ENCODE measurements at regions not wholly inside any gene's neighbourhood (a gene's known extent, or its start where the extent isn't known, plus 50 kb on each side); places are given as distances from the start of the nearest gene placed in this dataset.

- H3K9me3 ChIP-seq, result no peaks in the 10 kb centered on the region
- intact Hi-C loops (cut with DNase I, micrococcal nuclease), result no loop called here
- no peak for DNase-seq
- ATAC-seq, result no peak
- no peaks in the 10 kb centered on the region for H3K36me3 ChIP-seq (ENCODE audit: low read depth)
- no peak overlapping the region for H3K4me3 ChIP-seq
- no peak for TF ChIP-seq CTCF (IDR thresholded peaks at IDR 0.05)
- no peaks in the 10 kb centered on the region for H3K4me1 ChIP-seq (ENCODE audit: low read depth)
Measured at GRCh38 chr5:73338256-73339050, 110.1 kb downstream of the FOXD1 start.

GRCh38 chr5:73337586-73338255 is 110.9 kb downstream of the FOXD1 start:
- intact Hi-C loops (cut with DNase I, micrococcal nuclease), result no loop called here
- Histone ChIP-seq H3K4me3 (no peak overlapping the region), H3K36me3 (ENCODE audit: low read depth) (no peaks in the 10 kb centered on the region), H3K9me3 (no peaks in the 10 kb centered on the region), H3K4me1 (ENCODE audit: low read depth) (no peaks in the 10 kb centered on the region)
- no peak for ATAC-seq
- TF ChIP-seq CTCF (IDR thresholded peaks at IDR 0.05), result no peak
- DNase-seq, result no peak

- ATAC-seq (no peak), DNase-seq (no peak)
- no peaks in the 10 kb centered on the region for H3K4me1 ChIP-seq (ENCODE audit: low read depth)
- no peaks in the 10 kb centered on the region for H3K9me3 ChIP-seq
- H3K36me3 ChIP-seq (ENCODE audit: low read depth), result no peaks in the 10 kb centered on the region
- H3K4me3 ChIP-seq, result no peak overlapping the region
- no peak for TF ChIP-seq CTCF (IDR thresholded peaks at IDR 0.05)
- intact Hi-C loops (cut with DNase I, micrococcal nuclease), result no loop called here
Measured at GRCh38 chr5:73336366-73336765, 112.2 kb downstream of the FOXD1 start.

DNA sequence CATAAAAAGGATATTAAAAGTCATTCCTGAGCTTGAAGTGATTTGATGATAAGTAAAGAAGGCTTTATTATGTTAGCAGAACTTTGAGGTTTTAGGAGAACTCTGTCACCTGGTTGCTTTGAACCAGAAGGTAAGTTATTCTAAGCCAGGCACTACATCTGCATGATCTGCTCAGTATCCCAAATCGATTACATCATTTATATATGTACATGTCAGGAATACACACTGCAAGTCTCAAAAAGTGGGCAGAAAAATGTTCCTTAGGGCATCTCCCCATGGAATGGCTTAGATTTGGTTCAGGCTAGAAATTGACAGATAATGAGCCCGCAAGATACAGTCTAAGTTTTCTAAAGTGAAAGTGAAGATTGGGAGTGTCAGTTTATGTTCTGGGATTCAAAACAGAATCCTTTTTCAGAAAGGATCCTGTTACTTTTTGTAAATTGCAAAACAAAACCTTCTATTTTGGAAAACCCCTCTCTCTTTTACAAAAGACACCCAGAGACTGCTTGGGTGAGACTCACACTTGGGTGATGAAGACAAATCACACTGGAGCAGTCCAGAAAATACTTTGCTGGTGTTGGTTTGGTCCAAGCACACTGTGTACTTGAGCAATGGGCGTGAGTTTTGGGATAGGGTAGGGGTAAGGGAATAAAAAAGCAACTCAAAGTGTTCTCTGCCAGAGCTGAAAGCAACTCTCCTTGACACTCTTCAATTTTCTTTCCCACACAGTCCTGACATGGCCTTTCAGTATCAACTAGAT is 114.5 kb downstream of the FOXD1 start:
- no peak for ATAC-seq

DNA sequence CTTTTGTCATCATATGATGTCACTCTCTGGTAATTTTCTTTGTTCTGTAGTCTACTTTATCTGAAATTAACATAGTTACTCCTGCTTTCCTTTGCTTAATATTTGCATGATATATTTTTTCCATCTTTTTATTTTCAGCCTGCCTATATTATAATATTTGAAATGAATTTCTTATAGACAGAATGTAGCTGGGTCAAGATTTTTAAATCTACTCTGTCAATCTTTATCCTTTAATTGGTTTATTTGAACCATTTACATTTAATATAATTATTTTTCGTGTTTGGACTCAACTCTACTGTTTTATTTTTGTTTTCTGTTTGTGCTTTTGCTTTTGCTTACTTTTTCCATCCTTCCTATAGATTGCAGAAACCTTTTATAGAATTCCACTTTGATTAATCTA is 118.0 kb downstream of the FOXD1 start:
- Histone ChIP-seq H3K4me1 (ENCODE audit: low read depth) (no peaks in the 10 kb centered on the region), H3K4me3 (no peak overlapping the region), H3K9me3 (peaks cover 6% of the 10 kb centered on the region), H3K36me3 (ENCODE audit: low read depth) (no peaks in the 10 kb centered on the region)
- ATAC-seq (no peak), DNase-seq (no peak)
- intact Hi-C loops (cut with DNase I, micrococcal nuclease), result no loop called here
- TF ChIP-seq CTCF (IDR thresholded peaks at IDR 0.05), result no peak

More for the DNA sequence above, 114.5 kb downstream of the FOXD1 start:
- intact Hi-C loops (cut with DNase I, micrococcal nuclease), result no loop called here
- Histone ChIP-seq H3K4me1 (ENCODE audit: low read depth) (no peaks in the 10 kb centered on the region), H3K9me3 (peaks cover 6% of the 10 kb centered on the region), H3K4me3 (no peak overlapping the region), H3K36me3 (ENCODE audit: low read depth) (no peaks in the 10 kb centered on the region)
- no peak for TF ChIP-seq CTCF (IDR thresholded peaks at IDR 0.05)
- DNase-seq, result no peak
